ENCODE measurements at regions not wholly inside any gene's neighbourhood (a gene's known extent, or its start where the extent isn't known, plus 50 kb on each side); places are given as distances from the start of the nearest gene placed in this dataset.

- DNase-seq (ENCODE audit: low read depth, low spot score) = no peak
- no peaks in the 10 kb centered on the region for H3K36me3 ChIP-seq (ENCODE audit: control insufficient read depth, insufficient read depth, low read length)
- H3K27ac ChIP-seq (ENCODE audit: low read length) = no peak overlapping the region
- H3K27me3 ChIP-seq (ENCODE audit: control insufficient read depth, insufficient read depth, low read length) = no peaks in the 10 kb centered on the region
- no peaks in the 10 kb centered on the region for H3K4me1 ChIP-seq (ENCODE audit: control insufficient read depth, insufficient read depth, low read length)
- H3K4me3 ChIP-seq (ENCODE audit: low read length) = no peak overlapping the region
- no CpG with 5 or more reads among the region's 3 CpGs for WGBS (ENCODE audit: insufficient coverage, insufficient read length)
- H3K9me3 ChIP-seq (ENCODE audit: control insufficient read depth, insufficient read depth, low read length) = no peaks in the 10 kb centered on the region
These were observed 242.6 kb upstream of the TPM1 start for GRCh38 chr15:62799919-62800318.

- no peak overlapping the region for H3K4me3 ChIP-seq (ENCODE audit: low read length)
- H3K9me3 ChIP-seq (ENCODE audit: control insufficient read depth, insufficient read depth, low read length) = no peaks in the 10 kb centered on the region
- H3K36me3 ChIP-seq (ENCODE audit: control insufficient read depth, insufficient read depth, low read length) = no peaks in the 10 kb centered on the region
- DNase-seq (ENCODE audit: low read depth, low spot score) = no peak
- no peaks in the 10 kb centered on the region for H3K27me3 ChIP-seq (ENCODE audit: control insufficient read depth, insufficient read depth, low read length)
- H3K4me1 ChIP-seq (ENCODE audit: control insufficient read depth, insufficient read depth, low read length) = peaks cover 2% of the 10 kb centered on the region; the same call in 1 of the 2 replicates
- whole genome bisulfite sequencing (ENCODE audit: insufficient coverage, insufficient read length) = no CpG with 5 or more reads among the region's 2 CpGs
- H3K27ac ChIP-seq (ENCODE audit: low read length) = no peak overlapping the region
These were observed 239.9 kb upstream of the TPM1 start for GRCh38 chr15:62802612-62803011.

- Histone ChIP-seq H3K27me3 (ENCODE audit: control insufficient read depth, insufficient read depth, low read length) (no peaks in the 10 kb centered on the region), H3K9me3 (ENCODE audit: control insufficient read depth, insufficient read depth, low read length) (no peaks in the 10 kb centered on the region), H3K4me3 (ENCODE audit: low read length) (no peak overlapping the region), H3K36me3 (ENCODE audit: control insufficient read depth, insufficient read depth, low read length) (no peaks in the 10 kb centered on the region), H3K27ac (ENCODE audit: low read length) (no peak overlapping the region), H3K4me1 (ENCODE audit: control insufficient read depth, insufficient read depth, low read length) (peaks cover 3% of the 10 kb centered on the region; the same call in 1 of the 2 replicates)
- no CpG with 5 or more reads among the region's 5 CpGs for WGBS (ENCODE audit: insufficient coverage, insufficient read length)
- no peak for DNase-seq (ENCODE audit: low read depth, low spot score)
These were observed 238.6 kb upstream of the TPM1 start for GRCh38 chr15:62803856-62804400.

- no peak overlapping the region for H3K4me3 ChIP-seq (ENCODE audit: low read length)
- no peak for DNase-seq (ENCODE audit: low read depth, low spot score)
- H3K9me3 ChIP-seq (ENCODE audit: control insufficient read depth, insufficient read depth, low read length) = no peaks in the 10 kb centered on the region
- H3K27me3 ChIP-seq (ENCODE audit: control insufficient read depth, insufficient read depth, low read length) = no peaks in the 10 kb centered on the region
- no peaks in the 10 kb centered on the region for H3K36me3 ChIP-seq (ENCODE audit: control insufficient read depth, insufficient read depth, low read length)
- WGBS (ENCODE audit: insufficient coverage, insufficient read length) = no CpG with 5 or more reads among the region's 9 CpGs
- H3K4me1 ChIP-seq (ENCODE audit: control insufficient read depth, insufficient read depth, low read length) = peaks cover 3% of the 10 kb centered on the region; the same call in 1 of the 2 replicates
- H3K27ac ChIP-seq (ENCODE audit: low read length) = no peak overlapping the region
These were observed 237.0 kb upstream of the TPM1 start for GRCh38 chr15:62805502-62805901.

GRCh38 chr15:62807539-62808130, 234.9 kb upstream of the TPM1 start:
- Histone ChIP-seq H3K9me3 (ENCODE audit: control insufficient read depth, insufficient read depth, low read length) (no peaks in the 10 kb centered on the region), H3K36me3 (ENCODE audit: control insufficient read depth, insufficient read depth, low read length) (no peaks in the 10 kb centered on the region), H3K4me3 (ENCODE audit: low read length) (no peak overlapping the region), H3K27me3 (ENCODE audit: control insufficient read depth, insufficient read depth, low read length) (no peaks in the 10 kb centered on the region), H3K4me1 (ENCODE audit: control insufficient read depth, insufficient read depth, low read length) (peaks cover 3% of the 10 kb centered on the region; the same call in 1 of the 2 replicates), H3K27ac (ENCODE audit: low read length) (no peak overlapping the region)
- no peak for DNase-seq (ENCODE audit: low read depth, low spot score)
- no CpG with 5 or more reads among the region's 11 CpGs for WGBS (ENCODE audit: insufficient coverage, insufficient read length)

GRCh38 chr15:62809115-62809967, 233.2 kb upstream of the TPM1 start:
- no peaks in the 10 kb centered on the region for H3K36me3 ChIP-seq (ENCODE audit: control insufficient read depth, insufficient read depth, low read length)
- H3K27ac ChIP-seq (ENCODE audit: low read length) = no peak overlapping the region
- no peaks in the 10 kb centered on the region for H3K9me3 ChIP-seq (ENCODE audit: control insufficient read depth, insufficient read depth, low read length)
- H3K4me3 ChIP-seq (ENCODE audit: low read length) = no peak overlapping the region
- peaks cover 3% of the 10 kb centered on the region; the same call in 1 of the 2 replicates for H3K4me1 ChIP-seq (ENCODE audit: control insufficient read depth, insufficient read depth, low read length)
- no peak for DNase-seq (ENCODE audit: low read depth, low spot score)
- no CpG with 5 or more reads among the region's 8 CpGs for WGBS (ENCODE audit: insufficient coverage, insufficient read length)
- H3K27me3 ChIP-seq (ENCODE audit: control insufficient read depth, insufficient read depth, low read length) = no peaks in the 10 kb centered on the region

- no peak for DNase-seq (ENCODE audit: low read depth, low spot score)
- Histone ChIP-seq H3K4me1 (ENCODE audit: control insufficient read depth, insufficient read depth, low read length) (peaks cover 3% of the 10 kb centered on the region; the same call in 1 of the 2 replicates), H3K9me3 (ENCODE audit: control insufficient read depth, insufficient read depth, low read length) (no peaks in the 10 kb centered on the region), H3K36me3 (ENCODE audit: control insufficient read depth, insufficient read depth, low read length) (no peaks in the 10 kb centered on the region), H3K27me3 (ENCODE audit: control insufficient read depth, insufficient read depth, low read length) (no peaks in the 10 kb centered on the region), H3K4me3 (ENCODE audit: low read length) (no peak overlapping the region), H3K27ac (ENCODE audit: low read length) (no peak overlapping the region)
- no CpG with 5 or more reads among the region's 8 CpGs for WGBS (ENCODE audit: insufficient coverage, insufficient read length)
These were observed 232.6 kb upstream of the TPM1 start for GRCh38 chr15:62809968-62810260.

GRCh38 chr15:62812515-62812835, 230.1 kb upstream of the TPM1 start:
- Histone ChIP-seq H3K36me3 (ENCODE audit: control insufficient read depth, insufficient read depth, low read length) (no peaks in the 10 kb centered on the region), H3K9me3 (ENCODE audit: control insufficient read depth, insufficient read depth, low read length) (no peaks in the 10 kb centered on the region), H3K27ac (ENCODE audit: low read length) (no peak overlapping the region), H3K4me3 (ENCODE audit: low read length) (no peak overlapping the region), H3K4me1 (ENCODE audit: control insufficient read depth, insufficient read depth, low read length) (peaks cover 3% of the 10 kb centered on the region; the same call in 1 of the 2 replicates), H3K27me3 (ENCODE audit: control insufficient read depth, insufficient read depth, low read length) (no peaks in the 10 kb centered on the region)
- WGBS (ENCODE audit: insufficient coverage, insufficient read length) = no CpG with 5 or more reads among the region's 7 CpGs
- no peak for DNase-seq (ENCODE audit: low read depth, low spot score)

GRCh38 chr15:62816342-62817069, 226.0 kb upstream of the TPM1 start:
- WGBS (ENCODE audit: insufficient coverage, insufficient read length) = no CpG with 5 or more reads among the region's 4 CpGs
- Histone ChIP-seq H3K4me3 (ENCODE audit: low read length) (no peak overlapping the region), H3K9me3 (ENCODE audit: control insufficient read depth, insufficient read depth, low read length) (no peaks in the 10 kb centered on the region), H3K4me1 (ENCODE audit: control insufficient read depth, insufficient read depth, low read length) (no peaks in the 10 kb centered on the region), H3K36me3 (ENCODE audit: control insufficient read depth, insufficient read depth, low read length) (no peaks in the 10 kb centered on the region), H3K27me3 (ENCODE audit: control insufficient read depth, insufficient read depth, low read length) (no peaks in the 10 kb centered on the region), H3K27ac (ENCODE audit: low read length) (no peak overlapping the region)
- no peak for DNase-seq (ENCODE audit: low read depth, low spot score)

GRCh38 chr15:62818691-62819090, 223.9 kb upstream of the TPM1 start:
- Histone ChIP-seq H3K9me3 (ENCODE audit: control insufficient read depth, insufficient read depth, low read length) (no peaks in the 10 kb centered on the region), H3K4me1 (ENCODE audit: control insufficient read depth, insufficient read depth, low read length) (no peaks in the 10 kb centered on the region), H3K27ac (ENCODE audit: low read length) (no peak overlapping the region), H3K27me3 (ENCODE audit: control insufficient read depth, insufficient read depth, low read length) (no peaks in the 10 kb centered on the region), H3K36me3 (ENCODE audit: control insufficient read depth, insufficient read depth, low read length) (no peaks in the 10 kb centered on the region), H3K4me3 (ENCODE audit: low read length) (no peak overlapping the region)
- no peak for DNase-seq (ENCODE audit: low read depth, low spot score)
- WGBS (ENCODE audit: insufficient coverage, insufficient read length) = no CpG with 5 or more reads among the region's 1 CpG
